B cell (primary cell): ENCODE measurements at regions not wholly inside any gene's neighbourhood (a gene's known extent, or its start where the extent isn't known, plus 50 kb on each side); places are given as distances from the start of the nearest gene placed in this dataset.

Experiments
- ATAC-seq: fragments of 200-7000 bp; cut with Tn5 transposase; one replicate; pipeline ENCODE4 v1.10.0; 2021; ENCODE audit warnings: low read depth, mild to moderate bottlenecking, moderate number of reproducible peaks, moderate library complexity
- CTCF ChIA-PET: fragments of 350-600 bp; sonication (Branson Sonifier 250); formaldehyde crosslinking; loops from one replicate; lab custom pipeline; 2021; ENCODE audit warnings: antibody characterized with exemption, inconsistent platforms; lab: Charles Lee
- POLR2A ChIA-PET: fragments of 350-600 bp; sonication (Branson Sonifier 250); formaldehyde crosslinking; loops from one replicate; lab custom pipeline; 2021; ENCODE audit warnings: antibody characterized with exemption; lab: Charles Lee
- DNase-seq: peaks from one replicate; pipeline ENCODE4 v3.0.0; 2013
- H2AFZ ChIP-seq: 2 replicates; pipeline ENCODE4 v1.6.1; 2012; ENCODE audit warnings: mild to moderate bottlenecking, low read depth, low read length; ENCODE audit not compliant: insufficient read depth, poor library complexity, severe bottlenecking
- H3K27ac ChIP-seq, 2 donors: 1 replicate in 1 of 2; 2 replicates in 1 of 2; pipeline ENCODE4 v1.5.1; 2012 to 2013; ENCODE audit warnings: low read length in 2 of 2, mild to moderate bottlenecking in 2 of 2, moderate library complexity in 1 of 2
- H3K27me3 ChIP-seq, 4 experiments: fragments of 200-600 bp in 1 of 4; sonication (generic) in 1 of 4; replicated peaks in 1 of 4; 1 replicate in 2 of 4; 2 replicates in 2 of 4; pipeline versions ENCODE4 v1.6.1 to v1.7.0; 2013 to 2016; ENCODE audit warnings: low read length in 3 of 4, mild to moderate bottlenecking in 2 of 4, mixed read lengths in 1 of 4, moderate library complexity in 1 of 4; ENCODE audit not compliant: insufficient read depth in 4 of 4, control insufficient read depth in 3 of 4; ENCODE audit errors: control extremely low read depth in 1 of 4
- H3K36me3 ChIP-seq, 2 experiments: replicated peaks in 1 of 2; 1 replicate in 1 of 2; 2 replicates in 1 of 2; pipeline versions ENCODE4 v1.6.1 to v1.7.1; 2013; ENCODE audit warnings: low read length in 1 of 2; ENCODE audit not compliant: insufficient read depth in 2 of 2, control insufficient read depth in 1 of 2; ENCODE audit errors: control extremely low read depth in 1 of 2, extremely low read depth in 1 of 2
- H3K4me1 ChIP-seq, 2 donors: fragments of 200-600 bp in 1 of 2; sonication (generic) in 1 of 2; 1 replicate in 1 of 2; 2 replicates in 1 of 2; pipeline versions ENCODE4 v1.5.1 to v1.6.1; 2013 to 2017; ENCODE audit warnings: low read length in 2 of 2; ENCODE audit not compliant: control insufficient read depth in 2 of 2, insufficient read depth in 2 of 2
- H3K4me2 ChIP-seq: replicated peaks from 2 replicates; pipeline ENCODE3; 2012; ENCODE audit warnings: mild to moderate bottlenecking, low read depth, low read length; ENCODE audit not compliant: poor library complexity, severe bottlenecking
- H3K4me3 ChIP-seq, 5 experiments: fragments of 200-600 bp in 1 of 5; sonication (generic) in 1 of 5; 1 replicate in 3 of 5; 2 replicates in 2 of 5; pipeline versions ENCODE4 v1.5.1 to v1.7.0; 2011 to 2016; ENCODE audit warnings: low read length in 4 of 5, mild to moderate bottlenecking in 4 of 5, low read depth in 2 of 5, control low read depth in 1 of 5, moderate library complexity in 1 of 5; ENCODE audit not compliant: insufficient read depth in 1 of 5; ENCODE audit errors: control extremely low read depth in 1 of 5, extremely low read depth in 1 of 5
- H3K79me2 ChIP-seq: fragments of 200-600 bp; sonication (generic); one replicate; pipeline ENCODE4 v1.6.0; 2016; ENCODE audit warnings: low read length; ENCODE audit not compliant: control insufficient read depth, insufficient read depth
- H3K9ac ChIP-seq: fragments of 200-600 bp; sonication (generic); 2 replicates; pipeline ENCODE4 v1.6.1; 2017; ENCODE audit warnings: mild to moderate bottlenecking, low read length, moderate library complexity
- H3K9me3 ChIP-seq, 3 donors: one replicate each; pipeline versions ENCODE4 v1.6.1 to v1.7.1; 2013; ENCODE audit warnings: low read length in 2 of 3; ENCODE audit not compliant: control insufficient read depth in 2 of 3, insufficient read depth in 1 of 3; ENCODE audit errors: control extremely low read depth in 1 of 3
- H4K20me1 ChIP-seq: 2 replicates; pipeline ENCODE4 v1.6.0; 2012; ENCODE audit warnings: mild to moderate bottlenecking, low read length; ENCODE audit not compliant: insufficient read depth, control insufficient read depth, poor library complexity, severe bottlenecking
- H3K27ac Mint-ChIP-seq: one replicate; pipeline ENCODE4 v1.8.0; 2021; ENCODE audit warnings: mixed read lengths
- H3K27me3 Mint-ChIP-seq: one replicate; pipeline ENCODE4 v1.8.0; 2021; ENCODE audit warnings: mixed read lengths
- H3K4me1 Mint-ChIP-seq: one replicate; pipeline ENCODE4 v1.8.0; 2021; ENCODE audit warnings: mixed read lengths
- H3K4me3 Mint-ChIP-seq: one replicate; pipeline ENCODE4 v1.8.0; 2021; ENCODE audit warnings: mixed read lengths
- H3K9me3 Mint-ChIP-seq: one replicate; pipeline ENCODE4 v1.8.0; 2022; ENCODE audit warnings: mixed read lengths; ENCODE audit not compliant: insufficient read depth
- CTCF ChIP-seq: fragments of 200-600 bp; IDR thresholded peaks from one replicate; pipeline ENCODE4 v1.8.0; 2022; ENCODE audit warnings: antibody characterized with exemption, mild to moderate bottlenecking
- EZH2 ChIP-seq: IDR thresholded peaks from 2 replicates; pipeline ENCODE4 v1.6.1; 2012; ENCODE audit warnings: borderline replicate concordance, low read depth, mild to moderate bottlenecking, moderate library complexity, low read length; ENCODE audit not compliant: insufficient read depth, poor library complexity, severe bottlenecking
- WGBS: methylation state at CpG from one replicate; pipeline ENCODE4 v1.1.5; 2013; ENCODE audit warnings: missing lambda C conversion rate; ENCODE audit not compliant: insufficient coverage; 5-methylcytosine and 5-hydroxymethylcytosine counted together
- intact Hi-C: fragments of 100-400 bp; cut with micrococcal nuclease; formaldehyde crosslinking; loops from one replicate; pipeline ENCODE4 v1.10.0; 2022

GRCh38 chr7:94094298-94094697 lies 90.1 kb upstream of the BET1 start:
- no peak for ATAC-seq

More at GRCh38 chr7:94094298-94094697, 90.1 kb upstream of the BET1 start:
- no peak overlapping the region for H3K4me3 ChIP-seq
- H3K27ac Mint-ChIP-seq: no peak overlapping the region
- intact Hi-C loops: no loop called here
- H3K36me3 ChIP-seq: no peaks in the 10 kb centered on the region
- no peak overlapping the region for H3K9ac ChIP-seq
- no peak for DNase-seq
- no peaks in the 10 kb centered on the region for H3K9me3 ChIP-seq
- no peaks in the 10 kb centered on the region for H3K4me1 ChIP-seq
- no CpG with 5 or more reads among the region's 1 CpG for WGBS
- H3K27me3 Mint-ChIP-seq: peaks cover 3% of the 10 kb centered on the region
- H3K4me3 Mint-ChIP-seq: no peak overlapping the region
- TF ChIP-seq EZH2 (no peak), CTCF (no peak)
- H3K79me2 ChIP-seq: no peaks in the 10 kb centered on the region
- H3K9me3 Mint-ChIP-seq: no peaks in the 10 kb centered on the region
- H3K4me2 ChIP-seq: no peak overlapping the region
- POLR2A ChIA-PET: no interaction called here
- no peak overlapping the region for H3K27ac ChIP-seq
- no peaks in the 10 kb centered on the region for H3K4me1 Mint-ChIP-seq
- CTCF ChIA-PET: interaction anchor here (1.5 kb wide), 1 partner anchor 193 kb away, joined by 3 read pairs; no protein-coding TSS in a partner anchor
- H4K20me1 ChIP-seq: no peaks in the 10 kb centered on the region
- H3K27me3 ChIP-seq: no peaks in the 10 kb centered on the region
- H2AFZ ChIP-seq: no peak overlapping the region
